CD4-positive, alpha-beta T cell (primary cell): ENCODE measurements at regions not wholly inside any gene's neighbourhood (a gene's known extent, or its start where the extent isn't known, plus 50 kb on each side); places are given as distances from the start of the nearest gene placed in this dataset.

Experiments
- ATAC-seq: fragments of 200-7000 bp; cut with Tn5 transposase; one replicate; pipeline ENCODE4 v1.10.0; 2022; ENCODE audit warnings: mild to moderate bottlenecking; ENCODE audit not compliant: poor library complexity
- CTCF ChIA-PET: fragments of 350-600 bp; sonication (Branson Sonifier 250); formaldehyde crosslinking; loops from one replicate; lab custom pipeline; 2021; ENCODE audit warnings: antibody characterized with exemption, inconsistent platforms; lab: Charles Lee
- POLR2A ChIA-PET: fragments of 350-600 bp; sonication (Branson Sonifier 250); formaldehyde crosslinking; loops from one replicate; lab custom pipeline; 2021; ENCODE audit warnings: antibody characterized with exemption, inconsistent platforms; lab: Charles Lee
- DNase-seq, 14 experiments: peaks; one replicate each; pipeline ENCODE4 v3.0.0-alpha.2; 2013 to 2020; ENCODE audit warnings: mixed read lengths in 2 of 14
- H3K27ac ChIP-seq, 2 donors: one replicate each; pipeline versions ENCODE4 v1.5.1 to v1.7.0; 2013; ENCODE audit warnings: low read length in 2 of 2, low read depth in 1 of 2, mild to moderate bottlenecking in 1 of 2
- H3K27me3 ChIP-seq, 2 experiments: 1 replicate in 1 of 2; 2 replicates in 1 of 2; pipeline versions ENCODE4 v1.6.1 to v1.7.0; 2013; ENCODE audit warnings: low read length in 2 of 2, control low read depth in 1 of 2, mild to moderate bottlenecking in 1 of 2, moderate library complexity in 1 of 2; ENCODE audit not compliant: insufficient read depth in 2 of 2, control insufficient read depth in 1 of 2
- H3K36me3 ChIP-seq: one replicate; pipeline ENCODE4 v1.6.1; 2013; ENCODE audit warnings: low read length, control low read depth; ENCODE audit not compliant: insufficient read depth
- H3K4me1 ChIP-seq: one replicate; pipeline ENCODE4 v1.6.1; 2013; ENCODE audit warnings: low read length, control low read depth; ENCODE audit not compliant: insufficient read depth
- H3K4me3 ChIP-seq: one replicate; pipeline ENCODE4 v1.5.1; 2013; ENCODE audit warnings: mild to moderate bottlenecking, low read length, moderate library complexity
- H3K9me3 ChIP-seq, 2 experiments: 1 replicate in 1 of 2; 2 replicates in 1 of 2; pipeline versions ENCODE4 v1.6.1 to v1.7.0; 2013; ENCODE audit warnings: low read length in 2 of 2, mild to moderate bottlenecking in 2 of 2, control low read depth in 1 of 2, moderate library complexity in 1 of 2; ENCODE audit not compliant: control insufficient read depth in 1 of 2, insufficient read depth in 1 of 2
- H3K27ac Mint-ChIP-seq: one replicate; pipeline ENCODE4 v1.8.0; 2020; ENCODE audit warnings: mixed read lengths
- H3K27me3 Mint-ChIP-seq: one replicate; pipeline ENCODE4 v1.8.0; 2021; ENCODE audit warnings: mixed read lengths
- H3K36me3 Mint-ChIP-seq: one replicate; pipeline ENCODE4 v1.8.0; 2021; ENCODE audit warnings: low read depth, mixed read lengths
- H3K4me1 Mint-ChIP-seq: one replicate; pipeline ENCODE4 v1.8.0; 2021; ENCODE audit warnings: low read depth, mixed read lengths
- H3K4me3 Mint-ChIP-seq: one replicate; pipeline ENCODE4 v1.8.0; 2020; ENCODE audit warnings: mild to moderate bottlenecking, mixed read lengths
- H3K9me3 Mint-ChIP-seq: one replicate; pipeline ENCODE4 v1.8.0; 2020; ENCODE audit warnings: mixed read lengths
- intact Hi-C, 2 experiments: fragments of 100-400 bp; cut with DNase I in 1 of 2; cut with micrococcal nuclease in 1 of 2; formaldehyde crosslinking; loops; one replicate each; pipeline versions ENCODE4 v1.15.1 to v1.9.0; 2023 to 2025; cut with DNase I, micrococcal nuclease
- TF ChIP-seq, protein P1 (sequence below): fragments of 200-600 bp; IDR thresholded peaks from one replicate; pipeline ENCODE4 v1.8.0; 2022; ENCODE audit warnings: antibody characterized with exemption, mild to moderate bottlenecking

GRCh38 chr5:174396541-174396940 is 327.8 kb upstream of the MSX2 start:
- TF ChIP-seq, protein P1, sequence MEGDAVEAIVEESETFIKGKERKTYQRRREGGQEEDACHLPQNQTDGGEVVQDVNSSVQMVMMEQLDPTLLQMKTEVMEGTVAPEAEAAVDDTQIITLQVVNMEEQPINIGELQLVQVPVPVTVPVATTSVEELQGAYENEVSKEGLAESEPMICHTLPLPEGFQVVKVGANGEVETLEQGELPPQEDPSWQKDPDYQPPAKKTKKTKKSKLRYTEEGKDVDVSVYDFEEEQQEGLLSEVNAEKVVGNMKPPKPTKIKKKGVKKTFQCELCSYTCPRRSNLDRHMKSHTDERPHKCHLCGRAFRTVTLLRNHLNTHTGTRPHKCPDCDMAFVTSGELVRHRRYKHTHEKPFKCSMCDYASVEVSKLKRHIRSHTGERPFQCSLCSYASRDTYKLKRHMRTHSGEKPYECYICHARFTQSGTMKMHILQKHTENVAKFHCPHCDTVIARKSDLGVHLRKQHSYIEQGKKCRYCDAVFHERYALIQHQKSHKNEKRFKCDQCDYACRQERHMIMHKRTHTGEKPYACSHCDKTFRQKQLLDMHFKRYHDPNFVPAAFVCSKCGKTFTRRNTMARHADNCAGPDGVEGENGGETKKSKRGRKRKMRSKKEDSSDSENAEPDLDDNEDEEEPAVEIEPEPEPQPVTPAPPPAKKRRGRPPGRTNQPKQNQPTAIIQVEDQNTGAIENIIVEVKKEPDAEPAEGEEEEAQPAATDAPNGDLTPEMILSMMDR: no peak
- ATAC-seq: no peak
- Mint-ChIP-seq H3K4me1 (no peaks in the 10 kb centered on the region), H3K36me3 (no peaks in the 10 kb centered on the region), H3K27ac (no peak overlapping the region), H3K4me3 (no peak overlapping the region), H3K9me3 (no peaks in the 10 kb centered on the region), H3K27me3 (peaks cover 19% of the 10 kb centered on the region)
- no peak overlapping the region for H3K27ac ChIP-seq
- POLR2A ChIA-PET: no interaction called here
- no peaks in the 10 kb centered on the region for H3K4me1 ChIP-seq
- CTCF ChIA-PET: no interaction called here
- intact Hi-C loops: no loop called here
- H3K27me3 ChIP-seq: peaks cover 0 to 3% of the 10 kb centered on the region in 2 experiments
- H3K9me3 ChIP-seq: no peaks in the 10 kb centered on the region
- DNase-seq: no peak
- no peak overlapping the region for H3K4me3 ChIP-seq
- no peaks in the 10 kb centered on the region for H3K36me3 ChIP-seq

GRCh38 chr5:174397206-174397605 is 327.2 kb upstream of the MSX2 start:
- Mint-ChIP-seq H3K36me3 (no peaks in the 10 kb centered on the region), H3K27me3 (peaks cover 19% of the 10 kb centered on the region), H3K9me3 (no peaks in the 10 kb centered on the region), H3K4me3 (no peak overlapping the region), H3K27ac (no peak overlapping the region), H3K4me1 (no peaks in the 10 kb centered on the region)
- CTCF ChIA-PET: no interaction called here
- H3K36me3 ChIP-seq: no peaks in the 10 kb centered on the region
- no peaks in the 10 kb centered on the region for H3K4me1 ChIP-seq
- peaks cover 0 to 3% of the 10 kb centered on the region in 2 experiments for H3K27me3 ChIP-seq
- POLR2A ChIA-PET: no interaction called here
- no peak overlapping the region for H3K4me3 ChIP-seq
- no peak overlapping the region for H3K27ac ChIP-seq
- ATAC-seq (no peak), DNase-seq (no peak)
- TF ChIP-seq, protein P1: no peak
- H3K9me3 ChIP-seq: no peaks in the 10 kb centered on the region
- intact Hi-C loops: no loop called here

DNA sequence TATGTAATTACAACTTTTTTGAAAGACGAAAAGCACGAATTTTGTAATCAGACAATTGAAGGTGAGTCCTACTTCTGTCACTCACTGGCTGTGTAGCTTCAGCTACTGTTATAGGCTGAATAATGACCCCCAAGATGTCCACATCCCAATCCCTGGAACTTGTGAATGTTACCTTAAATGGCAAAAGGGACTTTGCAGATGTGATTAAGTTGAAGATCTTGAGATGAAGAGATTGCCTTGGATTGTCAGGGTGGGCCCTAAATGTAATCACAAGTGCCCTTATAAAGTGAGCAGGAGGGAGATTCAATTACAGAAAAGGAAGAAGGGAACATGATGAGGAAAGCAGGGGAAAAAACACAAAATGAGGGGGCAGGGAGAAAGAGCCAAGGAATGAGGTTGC is 326.2 kb upstream of the MSX2 start:
- Histone ChIP-seq H3K27me3 (peaks cover 0 to 3% of the 10 kb centered on the region in 2 experiments), H3K9me3 (no peaks in the 10 kb centered on the region), H3K36me3 (no peaks in the 10 kb centered on the region), H3K4me1 (no peaks in the 10 kb centered on the region), H3K27ac (no peak overlapping the region), H3K4me3 (no peak overlapping the region)
- peaks cover 14% of the 10 kb centered on the region for H3K27me3 Mint-ChIP-seq
- no peaks in the 10 kb centered on the region for H3K36me3 Mint-ChIP-seq
- no peak for ATAC-seq
- no peak overlapping the region for H3K4me3 Mint-ChIP-seq
- no peaks in the 10 kb centered on the region for H3K9me3 Mint-ChIP-seq
- ChIA-PET POLR2A (no interaction called here), CTCF (no interaction called here)
- no peak for DNase-seq
- TF ChIP-seq, protein P1: no peak
- H3K27ac Mint-ChIP-seq: no peak overlapping the region
- intact Hi-C loops: no loop called here
- H3K4me1 Mint-ChIP-seq: no peaks in the 10 kb centered on the region
